AG04450 (cell line): ENCODE measurements at regions not wholly inside any gene's neighbourhood (a gene's known extent, or its start where the extent isn't known, plus 50 kb on each side); places are given as distances from the start of the nearest gene placed in this dataset.
"Not testable (repeated sequence)": the region's sequence is repeated elsewhere in the genome, so short reads cannot be mapped to it uniquely, and the experiment has no call there.

ENCODE experiments used
- CTCF ChIA-PET: fragments of 300-600, 350-600 bp; formaldehyde crosslinking; extraction: SDS; loops from one replicate; lab custom pipeline; 2022; ENCODE audit warnings: antibody characterized with exemption, inconsistent platforms; lab: Charles Lee
- POLR2A ChIA-PET: fragments of 350-600 bp; formaldehyde crosslinking; extraction: SDS; loops from one replicate; lab custom pipeline; 2021; ENCODE audit warnings: antibody characterized with exemption, inconsistent platforms; lab: Yijun Ruan, JAX
- DNase-seq: peaks from one replicate; pipeline ENCODE4 v3.0.0-alpha.2; 2011; ENCODE audit warnings: low read depth, low spot score
- H3K27ac ChIP-seq: one replicate; pipeline ENCODE4 v1.5.1; 2012; ENCODE audit warnings: low read depth, low read length, control low read depth
- H3K27me3 ChIP-seq: one replicate; pipeline ENCODE4 v1.6.0; 2012; ENCODE audit warnings: low read length; ENCODE audit not compliant: control insufficient read depth, insufficient read depth
- H3K4me3 ChIP-seq: 2 replicates; pipeline ENCODE4 v1.5.1; 2011; ENCODE audit warnings: mild to moderate bottlenecking, low read depth, low read length, control low read depth
- H3K9me3 ChIP-seq: 2 replicates; pipeline ENCODE4 v1.5.1; 2012; ENCODE audit warnings: low read length; ENCODE audit not compliant: control insufficient read depth, insufficient read depth
- TF ChIP-seq, protein P1 (sequence below): IDR thresholded peaks from 2 replicates; pipeline ENCODE4 v1.5.1; 2011; ENCODE audit warnings: low read depth, low read length, control low read depth, inconsistent platforms

- no peak for DNase-seq
- ChIA-PET CTCF (no interaction called here), POLR2A (no interaction called here)
These were observed 212.5 kb upstream of the GRIK2 start for GRCh38 chr6:101181006-101181405.

GRCh38 chr6:101188285-101188798 lies 205.2 kb upstream of the GRIK2 start:
- H3K27ac ChIP-seq, H3K9me3 ChIP-seq, H3K27me3 ChIP-seq, H3K4me3 ChIP-seq, CTCF ChIA-PET, DNase-seq, POLR2A ChIA-PET: not testable (repeated sequence)

More at GRCh38 chr6:101181006-101181405, 212.5 kb upstream of the GRIK2 start:
- peaks cover 3% of the 10 kb centered on the region; the same call in 1 of the 2 replicates for H3K9me3 ChIP-seq
- H3K27ac ChIP-seq: no peak overlapping the region
- no peak overlapping the region for H3K4me3 ChIP-seq
- TF ChIP-seq, protein P1, sequence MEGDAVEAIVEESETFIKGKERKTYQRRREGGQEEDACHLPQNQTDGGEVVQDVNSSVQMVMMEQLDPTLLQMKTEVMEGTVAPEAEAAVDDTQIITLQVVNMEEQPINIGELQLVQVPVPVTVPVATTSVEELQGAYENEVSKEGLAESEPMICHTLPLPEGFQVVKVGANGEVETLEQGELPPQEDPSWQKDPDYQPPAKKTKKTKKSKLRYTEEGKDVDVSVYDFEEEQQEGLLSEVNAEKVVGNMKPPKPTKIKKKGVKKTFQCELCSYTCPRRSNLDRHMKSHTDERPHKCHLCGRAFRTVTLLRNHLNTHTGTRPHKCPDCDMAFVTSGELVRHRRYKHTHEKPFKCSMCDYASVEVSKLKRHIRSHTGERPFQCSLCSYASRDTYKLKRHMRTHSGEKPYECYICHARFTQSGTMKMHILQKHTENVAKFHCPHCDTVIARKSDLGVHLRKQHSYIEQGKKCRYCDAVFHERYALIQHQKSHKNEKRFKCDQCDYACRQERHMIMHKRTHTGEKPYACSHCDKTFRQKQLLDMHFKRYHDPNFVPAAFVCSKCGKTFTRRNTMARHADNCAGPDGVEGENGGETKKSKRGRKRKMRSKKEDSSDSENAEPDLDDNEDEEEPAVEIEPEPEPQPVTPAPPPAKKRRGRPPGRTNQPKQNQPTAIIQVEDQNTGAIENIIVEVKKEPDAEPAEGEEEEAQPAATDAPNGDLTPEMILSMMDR: no peak
- H3K27me3 ChIP-seq: no peaks in the 10 kb centered on the region

GRCh38 chr6:101195588-101195987 lies 197.9 kb upstream of the GRIK2 start:
- Histone ChIP-seq H3K4me3 (no peak overlapping the region), H3K9me3 (no peaks in the 10 kb centered on the region; the same call in 1 of the 2 replicates), H3K27me3 (no peaks in the 10 kb centered on the region), H3K27ac (no peak overlapping the region)
- ChIA-PET CTCF (no interaction called here), POLR2A (no interaction called here)
- TF ChIP-seq, protein P1: no peak
- no peak for DNase-seq

DNA sequence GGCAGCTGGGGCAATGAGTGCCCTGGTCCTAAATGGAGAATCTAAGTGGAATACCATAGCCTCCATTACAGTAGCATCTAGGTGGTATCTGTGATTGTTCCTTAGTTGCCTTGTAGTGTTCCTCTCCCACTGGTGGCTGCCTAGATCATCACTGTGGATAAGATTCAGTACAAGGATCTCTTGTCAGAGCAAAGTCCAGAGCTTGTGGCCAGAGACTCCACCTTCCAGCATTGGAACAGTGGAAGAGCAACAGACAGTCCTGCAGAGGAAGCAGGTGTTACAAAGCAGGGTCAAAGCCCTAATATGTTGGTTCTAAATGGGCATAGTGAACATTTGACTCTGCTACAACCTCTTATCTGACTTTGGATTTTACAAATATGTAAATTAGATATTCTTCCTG lies 194.1 kb upstream of the GRIK2 start:
- TF ChIP-seq, protein P1: no peak
- H3K4me3 ChIP-seq: no peak overlapping the region
- DNase-seq: no peak
- ChIA-PET POLR2A (no interaction called here), CTCF (no interaction called here)
- no peaks in the 10 kb centered on the region for H3K9me3 ChIP-seq
- H3K27ac ChIP-seq: no peak overlapping the region
- H3K27me3 ChIP-seq: no peaks in the 10 kb centered on the region

DNA sequence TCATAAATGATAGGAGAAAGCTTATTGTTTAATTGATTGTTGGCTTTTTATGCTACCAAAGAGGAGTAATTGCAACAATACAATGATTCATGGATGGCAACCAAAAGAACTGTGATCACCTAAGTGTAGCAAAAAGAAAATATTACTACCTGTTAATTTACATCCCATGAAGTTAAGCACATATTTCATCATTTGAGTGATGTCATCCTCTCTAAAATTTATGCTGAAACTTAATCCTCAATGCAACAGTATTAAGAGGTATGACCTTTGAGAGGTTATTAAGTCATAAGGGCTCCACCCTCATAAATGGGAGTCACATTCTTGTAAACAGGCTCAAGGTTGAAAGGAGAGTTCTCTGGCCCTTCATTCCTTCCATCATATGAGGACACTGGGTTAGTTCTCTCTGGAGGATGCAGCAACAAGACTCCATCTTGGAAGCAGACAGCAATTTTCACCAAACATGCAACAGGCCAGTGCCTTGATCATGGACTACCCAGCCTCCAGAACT lies 190.6 kb upstream of the GRIK2 start:
- H3K27me3 ChIP-seq: no peaks in the 10 kb centered on the region
- H3K4me3 ChIP-seq: no peak overlapping the region
- TF ChIP-seq, protein P1: no peak
- POLR2A ChIA-PET: no interaction called here
- H3K9me3 ChIP-seq: no peaks in the 10 kb centered on the region
- CTCF ChIA-PET: no interaction called here
- no peak for DNase-seq
- H3K27ac ChIP-seq: no peak overlapping the region
